Ishikawa (cell line): ENCODE measurements at regions not wholly inside any gene's neighbourhood (a gene's known extent, or its start where the extent isn't known, plus 50 kb on each side); places are given as distances from the start of the nearest gene placed in this dataset.

Experiments
- EP300 ChIP-seq: IDR thresholded peaks from 2 replicates; pipeline ENCODE4 v1.6.1; 2012; ENCODE audit warnings: borderline replicate concordance
- TAF1 ChIP-seq: IDR thresholded peaks from 2 replicates; pipeline ENCODE4 v1.6.1; 2012; ENCODE audit warnings: low read depth, mild to moderate bottlenecking
- TEAD4 ChIP-seq: IDR thresholded peaks from 2 replicates; pipeline ENCODE4 v1.6.1; 2012
- TF ChIP-seq, protein P1 (sequence below): IDR thresholded peaks from 2 replicates; pipeline ENCODE4 v1.6.1; 2012

DNA sequence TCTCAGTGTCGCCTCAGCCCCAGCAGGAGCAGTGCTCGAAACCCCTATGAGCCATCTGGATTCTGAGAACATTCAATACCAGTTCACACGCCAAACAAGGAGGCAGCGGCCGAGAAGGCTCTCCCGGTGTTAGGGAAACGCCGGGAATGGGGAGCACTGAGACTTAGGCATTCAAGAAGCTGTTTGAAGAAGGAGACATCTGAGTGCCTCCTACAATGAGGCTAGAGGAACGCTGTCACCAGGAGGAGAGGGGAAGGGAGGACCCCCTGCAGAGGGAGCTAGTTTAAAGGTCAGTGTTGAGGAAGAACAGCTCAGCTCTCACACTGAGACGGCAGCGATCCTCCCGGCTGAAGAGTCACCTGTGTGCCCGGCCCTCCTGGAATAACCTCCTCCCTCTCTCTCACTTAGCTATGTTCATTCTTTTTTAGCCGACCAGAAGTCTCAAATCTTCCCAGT lies 69.9 kb downstream of the SERPINA3 start:
- TF ChIP-seq TEAD4 = no peak
- TF ChIP-seq EP300 = no peak
- TF ChIP-seq, protein P1, sequence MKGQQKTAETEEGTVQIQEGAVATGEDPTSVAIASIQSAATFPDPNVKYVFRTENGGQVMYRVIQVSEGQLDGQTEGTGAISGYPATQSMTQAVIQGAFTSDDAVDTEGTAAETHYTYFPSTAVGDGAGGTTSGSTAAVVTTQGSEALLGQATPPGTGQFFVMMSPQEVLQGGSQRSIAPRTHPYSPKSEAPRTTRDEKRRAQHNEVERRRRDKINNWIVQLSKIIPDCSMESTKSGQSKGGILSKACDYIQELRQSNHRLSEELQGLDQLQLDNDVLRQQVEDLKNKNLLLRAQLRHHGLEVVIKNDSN = no peak
- TF ChIP-seq TAF1 = no peak
